Lower leg skin (tissue), 4 donors: ENCODE measurements at regions not wholly inside any gene's neighbourhood (a gene's known extent, or its start where the extent isn't known, plus 50 kb on each side); places are given as distances from the start of the nearest gene placed in this dataset.
"Not testable (repeated sequence)": the region's sequence is repeated elsewhere in the genome, so short reads cannot be mapped to it uniquely, and the experiment has no call there.

Source experiments
- DNase-seq, 2 donors: peaks; one replicate each; pipeline ENCODE4 v3.0.0-alpha.2; 2019; ENCODE audit warnings: low spot score in 2 of 2
- H3K4me3 ChIP-seq: fragments of 200-600 bp; sonication (generic); 2 replicates; pipeline ENCODE4 v1.5.1; 2017; ENCODE audit warnings: mild to moderate bottlenecking, low read depth; ENCODE audit not compliant: poor library complexity, severe bottlenecking
- POLR2A ChIP-seq, 2 donors: fragments of 450-650 bp; IDR thresholded peaks; one replicate each; pipeline ENCODE4 v1.6.1; 2016 to 2017; ENCODE audit warnings: antibody characterized with exemption in 2 of 2, mild to moderate bottlenecking in 1 of 2, moderate library complexity in 1 of 2
- WGBS, 2 donors: methylation state at CpG; one replicate each; pipeline ENCODE4 v1.1.5; 2018; 5-methylcytosine and 5-hydroxymethylcytosine counted together
- intact Hi-C: fragments of 100-400 bp; cut with DNase I; formaldehyde crosslinking; loops from one replicate; pipeline ENCODE4 v1.15.0; 2023; ENCODE audit warnings: low total_unique reads
- TF ChIP-seq, protein P1 (sequence below), 3 donors: fragments of 450-650 bp; IDR thresholded peaks; one replicate each; pipeline ENCODE4 v1.5.1; 2016; ENCODE audit warnings: antibody characterized with exemption in 3 of 3, mild to moderate bottlenecking in 3 of 3, moderate library complexity in 2 of 3

DNA sequence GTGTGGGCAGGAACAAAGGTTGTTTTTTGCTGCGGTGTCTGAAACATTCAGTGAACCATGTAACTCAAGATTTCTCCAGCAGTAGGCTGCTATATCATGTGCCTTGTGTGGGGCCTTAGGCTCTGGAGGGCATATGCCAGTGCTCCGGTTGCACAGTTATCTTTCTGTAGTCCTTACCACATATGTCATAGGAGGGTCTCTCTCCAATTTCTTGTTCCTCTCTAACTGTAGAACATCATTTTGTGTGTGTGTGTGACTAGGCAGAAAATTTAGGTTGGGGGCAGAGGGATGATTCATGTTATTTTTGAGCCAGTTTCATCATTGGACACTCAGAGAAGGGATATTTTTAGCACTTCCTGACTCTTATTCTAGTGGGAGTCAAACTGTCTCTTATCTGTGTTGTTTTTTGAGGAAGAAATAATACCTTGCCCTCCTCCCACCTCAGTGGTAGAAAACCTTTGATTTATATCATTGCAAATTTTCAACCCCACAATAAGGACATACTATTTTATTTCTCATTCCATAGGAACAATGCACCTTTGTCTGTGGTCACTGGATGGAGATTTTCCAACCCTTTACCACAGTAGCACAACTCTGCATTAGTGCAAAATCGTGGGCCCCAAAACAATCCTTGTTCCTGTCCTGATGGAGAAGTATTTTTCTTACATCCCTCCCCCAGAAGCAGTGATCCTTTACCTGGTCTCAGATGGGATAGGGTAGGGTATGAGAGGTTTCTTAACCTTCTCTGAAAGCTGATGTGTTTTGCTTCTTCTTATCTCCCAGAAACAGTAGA, 113.9 kb downstream of the CCDC74A start:
- TF ChIP-seq, protein P1, sequence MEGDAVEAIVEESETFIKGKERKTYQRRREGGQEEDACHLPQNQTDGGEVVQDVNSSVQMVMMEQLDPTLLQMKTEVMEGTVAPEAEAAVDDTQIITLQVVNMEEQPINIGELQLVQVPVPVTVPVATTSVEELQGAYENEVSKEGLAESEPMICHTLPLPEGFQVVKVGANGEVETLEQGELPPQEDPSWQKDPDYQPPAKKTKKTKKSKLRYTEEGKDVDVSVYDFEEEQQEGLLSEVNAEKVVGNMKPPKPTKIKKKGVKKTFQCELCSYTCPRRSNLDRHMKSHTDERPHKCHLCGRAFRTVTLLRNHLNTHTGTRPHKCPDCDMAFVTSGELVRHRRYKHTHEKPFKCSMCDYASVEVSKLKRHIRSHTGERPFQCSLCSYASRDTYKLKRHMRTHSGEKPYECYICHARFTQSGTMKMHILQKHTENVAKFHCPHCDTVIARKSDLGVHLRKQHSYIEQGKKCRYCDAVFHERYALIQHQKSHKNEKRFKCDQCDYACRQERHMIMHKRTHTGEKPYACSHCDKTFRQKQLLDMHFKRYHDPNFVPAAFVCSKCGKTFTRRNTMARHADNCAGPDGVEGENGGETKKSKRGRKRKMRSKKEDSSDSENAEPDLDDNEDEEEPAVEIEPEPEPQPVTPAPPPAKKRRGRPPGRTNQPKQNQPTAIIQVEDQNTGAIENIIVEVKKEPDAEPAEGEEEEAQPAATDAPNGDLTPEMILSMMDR (IDR thresholded peaks at IDR 0.05), result no peak
- no peak for TF ChIP-seq POLR2A (IDR thresholded peaks at IDR 0.05)
- 63 to 68% methylated on average over 3 of the region's 3 CpGs for WGBS, 2 donors

GRCh38 chr2:131643180-131643579, 115.5 kb downstream of the CCDC74A start:
- intact Hi-C loops, H3K4me3 ChIP-seq, DNase-seq: not testable (repeated sequence)
- WGBS, 2 donors, result 64 to 71% methylated on average over 3 of the region's 3 CpGs

More for the DNA sequence above, 113.9 kb downstream of the CCDC74A start:
- DNase-seq, result no peak
- H3K4me3 ChIP-seq, result no peak overlapping the region
- intact Hi-C loops, result no loop called here

GRCh38 chr2:131645177-131645765, 117.6 kb downstream of the CCDC74A start:
- TF ChIP-seq, protein P1 (IDR thresholded peaks at IDR 0.05), result no peak
- no peak for TF ChIP-seq POLR2A (IDR thresholded peaks at IDR 0.05)
- H3K4me3 ChIP-seq, result no peak overlapping the region
- 82 to 91% methylated on average over 14 of the region's 14 CpGs for WGBS, 2 donors
- intact Hi-C loops, result no loop called here
- no peak for DNase-seq

DNA sequence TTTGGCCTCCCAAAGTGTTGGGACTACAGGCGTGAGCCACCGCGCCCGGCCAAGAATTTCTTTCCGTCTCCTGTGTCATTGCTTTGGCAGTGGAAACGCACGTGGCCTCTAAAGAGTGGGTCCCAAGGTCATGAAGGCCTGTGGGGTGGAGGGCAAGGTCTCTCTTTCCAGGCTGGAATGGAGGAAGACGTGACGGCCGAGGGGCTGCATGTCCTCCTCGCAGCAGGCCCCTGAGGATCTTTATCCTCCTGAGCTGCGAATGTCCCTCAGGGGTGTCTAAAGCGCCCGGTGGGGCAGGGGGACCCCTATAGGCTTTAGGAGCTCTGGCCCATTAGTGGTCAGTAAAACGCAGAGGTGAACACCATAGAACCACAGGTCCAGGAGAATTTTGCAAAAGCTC, 118.5 kb downstream of the CCDC74A start:
- intact Hi-C loops, result not testable (repeated sequence)

GRCh38 chr2:131646669-131647297, 119.1 kb downstream of the CCDC74A start:
- H3K4me3 ChIP-seq, result no peak overlapping the region
- TF ChIP-seq, protein P1 (IDR thresholded peaks at IDR 0.05), result no peak
- TF ChIP-seq POLR2A (IDR thresholded peaks at IDR 0.05), result no peak
- 28 to 30% methylated on average over 32 of the region's 47 CpGs for WGBS, 2 donors
- intact Hi-C loops, result no loop called here
- DNase-seq, result no peak

More for the DNA sequence above, 118.5 kb downstream of the CCDC74A start:
- H3K4me3 ChIP-seq, DNase-seq: not testable (repeated sequence)
- 82 to 94% methylated on average over 15 of the region's 15 CpGs for WGBS, 2 donors

DNA sequence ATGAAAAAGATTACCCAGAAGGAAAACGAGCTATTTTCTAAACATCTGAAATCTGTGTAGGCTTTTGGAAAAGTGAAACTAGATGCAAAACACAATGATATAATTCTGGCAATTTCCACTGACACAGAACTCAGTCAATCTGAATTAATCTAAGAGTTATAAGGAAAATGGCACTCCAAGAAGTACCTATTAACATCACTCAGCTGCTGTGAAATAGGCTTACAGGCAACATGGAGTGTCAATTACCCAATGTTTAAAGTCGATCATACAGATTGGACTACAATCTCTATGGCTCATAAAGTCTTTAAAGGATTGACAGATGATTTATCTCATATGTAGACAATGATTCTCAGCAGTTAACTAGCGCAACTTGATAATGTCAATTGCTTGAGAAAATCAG, 120.9 kb downstream of the CCDC74A start:
- 52 to 53% methylated on average over 3 of the region's 3 CpGs for WGBS, 2 donors
- DNase-seq, intact Hi-C loops: not testable (repeated sequence)

DNA sequence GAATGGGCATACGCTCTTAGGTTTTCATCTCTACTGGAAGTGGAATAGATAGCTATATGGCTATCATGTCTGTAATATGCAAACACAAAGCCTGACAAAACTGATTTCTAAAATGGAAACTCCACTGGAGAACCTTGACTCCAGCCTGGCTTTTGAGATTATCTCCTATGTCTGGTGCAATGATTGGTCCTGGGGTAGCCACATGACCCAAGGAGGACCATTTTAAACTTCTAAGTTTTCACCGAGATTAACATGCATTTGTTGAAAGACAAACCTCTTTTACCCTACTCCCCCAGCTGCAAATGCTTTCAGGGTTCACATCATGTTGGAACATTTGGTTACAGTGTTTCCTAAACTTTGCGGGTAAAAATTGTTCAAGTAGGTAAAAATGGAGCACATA, 124.6 kb downstream of the CCDC74A start:
- intact Hi-C loops, DNase-seq, H3K4me3 ChIP-seq: not testable (repeated sequence)
- WGBS, 2 donors, result 59 to 86% methylated on average over 3 of the region's 3 CpGs

More for the DNA sequence above, 120.9 kb downstream of the CCDC74A start:
- not testable (repeated sequence) for H3K4me3 ChIP-seq

DNA sequence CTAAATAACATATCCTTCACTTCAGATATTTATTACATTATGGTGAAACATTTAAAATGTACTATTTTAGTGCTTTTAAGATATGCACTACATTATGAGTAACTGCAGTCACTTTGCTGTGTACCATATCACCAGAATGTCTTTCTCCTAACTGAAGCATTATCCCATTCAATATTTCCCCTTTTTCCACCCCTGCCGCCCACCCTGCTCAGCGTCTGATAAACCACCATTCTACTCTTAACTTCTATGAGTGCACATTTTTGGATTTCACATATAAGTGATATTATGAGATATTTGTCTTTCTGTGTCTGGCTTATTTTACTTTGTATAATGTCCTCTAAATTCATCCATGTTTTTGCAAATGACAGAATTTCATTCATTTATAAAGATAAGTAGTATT, 126.4 kb downstream of the CCDC74A start:
- intact Hi-C loops, DNase-seq, H3K4me3 ChIP-seq: not testable (repeated sequence)
- WGBS, 2 donors, result 75 to 84% methylated on average over 2 of the region's 2 CpGs
